HUDEP-2 (cell line): ENCODE measurements at regions not wholly inside any gene's neighbourhood (a gene's known extent, or its start where the extent isn't known, plus 50 kb on each side); places are given as distances from the start of the nearest gene placed in this dataset.

Experiments used
- DNase-seq, 76 experiments: peaks; one replicate each; lab custom pipeline; 2025; ENCODE audit not compliant: unreplicated experiment in 76 of 76; lab: John Stamatoyannopoulos, UW

DNA sequence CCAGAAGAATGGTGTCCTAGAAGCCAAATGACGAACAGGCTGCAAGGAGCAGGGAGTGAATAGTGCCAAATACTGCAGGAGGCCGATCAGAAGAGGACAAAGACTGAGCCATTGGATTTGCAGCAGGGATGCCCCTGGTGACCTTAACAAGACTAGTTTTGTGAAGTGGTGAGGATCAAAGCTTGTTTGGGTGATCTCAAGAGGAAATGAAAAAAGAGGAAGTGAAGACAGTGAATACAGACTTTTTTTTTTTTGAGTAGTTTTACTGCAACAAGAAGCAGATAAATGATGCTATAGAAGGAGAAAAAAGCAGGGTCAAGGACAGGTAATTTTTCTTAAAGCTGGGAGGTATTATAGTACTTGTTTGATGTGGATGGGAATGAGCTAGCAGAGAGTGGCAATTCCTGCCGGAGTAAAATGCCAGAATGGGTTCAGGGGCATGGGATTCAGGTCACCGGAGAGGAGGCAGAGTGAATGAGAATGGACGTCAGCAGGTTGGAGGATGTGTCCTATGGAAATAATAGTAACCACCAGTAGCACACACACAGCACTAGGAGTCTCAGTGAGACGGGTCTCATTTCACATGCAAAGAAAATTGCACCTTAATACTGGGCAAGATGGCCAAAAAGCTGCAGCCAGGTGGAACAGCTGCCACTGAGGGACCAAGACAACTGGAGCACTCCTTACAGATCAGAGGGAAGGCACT lies 345.8 kb upstream of the CCDC196 start:
- no peak for DNase-seq

DNA sequence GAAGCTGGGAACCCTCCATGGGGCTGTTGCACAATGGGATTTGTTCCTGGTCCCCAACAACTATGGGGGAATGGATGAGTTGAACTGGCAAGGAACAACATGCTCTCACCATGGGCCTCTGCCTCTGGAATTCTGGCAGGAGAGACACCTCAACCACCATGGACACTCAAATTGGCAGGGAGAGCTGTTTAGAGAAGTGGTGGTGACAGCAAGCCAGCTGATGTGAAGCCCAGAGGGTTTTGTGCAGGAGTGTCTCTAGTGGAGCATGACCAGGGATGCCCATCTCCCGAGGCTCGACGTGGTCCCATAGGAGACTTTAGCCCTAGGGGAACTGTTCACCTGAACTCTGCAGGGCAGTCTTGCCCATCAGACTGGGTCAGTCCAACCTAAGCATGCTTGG lies 345.2 kb upstream of the CCDC196 start:
- no peak for DNase-seq

DNA sequence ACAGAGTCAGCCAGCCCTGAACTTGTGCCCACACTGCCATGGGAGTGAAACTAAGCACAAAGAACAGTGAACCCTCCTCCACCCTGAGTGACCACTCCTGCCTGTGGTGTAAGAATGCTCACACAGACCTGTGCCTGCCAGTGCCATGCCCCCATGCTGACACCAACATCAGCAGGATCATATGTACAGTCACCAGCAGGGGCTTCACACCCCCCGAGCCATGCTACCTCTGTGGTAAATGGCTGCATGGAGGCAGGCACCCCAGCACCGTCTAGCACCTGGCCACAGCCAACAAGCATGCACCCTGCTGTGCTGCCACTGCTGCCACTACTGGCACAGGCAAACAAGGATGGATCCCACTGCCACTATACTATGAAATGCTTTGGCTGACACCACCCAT lies 344.4 kb upstream of the CCDC196 start:
- DNase-seq = no peak

DNA sequence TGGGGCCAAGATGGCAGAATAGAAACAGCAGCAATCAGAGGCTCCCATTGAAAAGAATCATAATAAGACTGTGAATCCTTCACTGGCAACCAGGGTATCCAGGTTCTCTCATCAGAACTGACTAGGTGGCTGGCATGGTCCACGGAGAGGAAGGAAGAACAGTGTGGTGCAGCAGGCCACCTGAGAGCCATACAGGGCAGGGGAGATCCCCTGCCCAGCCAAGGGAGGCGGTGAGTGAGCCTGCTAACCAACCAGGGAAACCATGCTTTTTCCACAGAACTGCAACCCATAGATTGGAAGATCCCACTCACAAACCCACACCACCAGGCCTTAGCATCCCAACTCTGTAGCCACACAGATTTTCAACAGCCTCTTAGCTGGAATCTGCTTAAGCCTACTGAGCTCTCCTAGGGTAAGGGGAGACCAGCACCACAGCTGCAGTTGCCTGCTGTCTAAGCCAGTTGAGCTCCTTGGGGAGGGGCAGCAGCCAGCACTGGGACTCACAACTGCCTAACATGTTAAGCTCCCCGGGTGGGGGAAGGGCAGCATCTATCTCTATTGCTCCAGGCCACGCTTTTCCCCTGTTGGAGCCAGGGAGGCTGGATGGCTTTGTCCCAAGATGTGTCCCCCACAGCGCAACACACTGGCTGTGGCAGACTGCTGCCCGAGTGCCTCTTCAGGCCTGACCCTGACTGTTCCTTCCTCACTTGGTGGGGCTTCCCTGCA lies 342.6 kb upstream of the CCDC196 start:
- no peak for DNase-seq

DNA sequence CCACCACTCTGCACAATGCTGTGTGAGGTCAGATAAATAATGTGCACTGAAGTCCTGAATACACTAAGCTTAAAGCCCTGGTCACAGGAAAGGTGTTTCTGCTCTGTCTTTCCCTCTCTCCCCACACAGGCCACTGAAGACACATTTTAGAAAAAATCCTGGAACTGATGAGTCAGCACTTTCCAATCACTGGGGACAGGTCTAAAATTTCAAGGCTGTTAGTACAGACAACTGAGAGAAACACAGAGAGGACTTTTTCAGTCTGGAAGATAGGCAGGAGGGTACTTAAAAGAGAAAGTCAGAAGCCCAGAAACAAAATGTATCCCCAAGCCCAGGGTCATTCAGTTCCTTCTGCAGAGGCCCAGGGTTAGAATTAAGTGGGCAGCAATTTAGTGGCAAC lies 333.9 kb upstream of the CCDC196 start:
- DNase-seq = no peak

DNA sequence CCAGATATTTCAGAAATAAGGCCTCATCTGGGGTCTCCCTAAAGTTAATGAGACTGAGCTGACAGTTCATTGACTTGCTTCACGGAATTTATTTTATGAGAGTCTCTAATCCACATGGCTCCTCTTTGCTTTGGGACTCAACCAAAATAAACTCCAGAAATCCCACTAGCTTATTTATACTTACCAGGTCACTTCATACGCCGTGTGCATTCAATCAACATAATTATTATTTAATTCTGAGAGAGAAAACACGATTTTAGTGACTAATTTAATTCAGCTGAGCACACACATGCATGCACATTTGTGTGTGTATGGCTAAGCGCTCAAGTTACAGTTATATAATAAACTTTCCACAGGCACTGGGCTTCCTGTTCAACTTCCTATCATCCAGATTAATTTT lies 333.4 kb upstream of the CCDC196 start:
- no peak for DNase-seq

DNA sequence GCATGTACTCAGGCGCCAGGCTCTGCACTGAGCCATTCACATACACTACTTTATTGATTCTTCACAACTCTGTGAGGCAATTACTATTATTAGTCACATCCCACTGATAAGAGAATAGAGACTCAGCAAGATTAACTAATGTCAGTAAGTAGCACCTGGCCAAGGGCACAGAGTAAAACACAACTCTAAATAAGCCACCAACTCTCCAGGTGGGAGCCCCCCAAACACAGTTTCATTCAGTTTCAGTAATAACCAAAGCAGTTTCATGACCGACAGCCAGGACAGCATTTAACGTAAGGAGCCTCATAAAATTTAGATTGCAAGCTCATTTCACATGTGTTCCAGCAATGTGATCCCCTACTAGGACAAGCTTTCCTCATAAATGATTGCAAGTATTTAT lies 323.1 kb upstream of the CCDC196 start:
- DNase-seq = no peak

DNA sequence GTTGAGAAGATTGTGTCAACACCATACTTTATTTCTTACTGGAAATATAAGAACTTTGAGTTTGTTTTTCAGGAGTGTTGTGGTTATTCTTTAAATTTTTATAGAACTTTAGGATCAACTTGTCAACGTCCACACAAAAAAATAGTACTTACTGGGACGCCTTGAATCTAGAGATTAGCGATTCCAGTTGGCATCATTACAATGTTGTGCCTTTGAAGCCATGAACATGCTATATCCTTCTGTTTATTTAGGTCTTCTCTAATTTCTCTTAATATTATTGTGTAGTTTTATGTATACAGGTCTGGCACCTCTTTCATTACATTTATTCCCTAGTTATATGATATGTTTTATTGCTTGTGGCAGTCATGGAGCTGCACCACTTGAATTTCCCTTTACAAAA lies 320.8 kb upstream of the CCDC196 start:
- DNase-seq = no peak

DNA sequence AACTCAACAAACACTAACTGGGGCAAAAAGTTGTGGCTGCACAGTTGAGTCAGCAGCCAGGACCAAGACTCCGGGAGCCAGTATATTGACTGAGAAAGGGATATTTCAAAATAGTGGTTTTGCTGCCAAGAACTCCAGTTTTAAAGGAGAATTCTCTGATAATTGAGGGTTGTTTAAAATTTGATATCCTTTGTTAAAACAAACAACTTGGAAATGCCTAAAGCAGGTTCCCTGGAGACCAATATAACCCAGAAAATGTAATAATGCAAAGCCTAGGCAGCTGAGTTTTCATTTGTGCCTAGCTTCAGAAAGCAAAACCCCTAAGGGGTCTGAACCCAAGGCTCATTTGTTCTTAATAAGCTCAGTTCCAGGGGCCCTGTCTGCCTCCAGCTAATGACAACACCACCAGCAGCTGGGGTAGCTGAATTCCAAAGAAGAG lies 311.7 kb upstream of the CCDC196 start:
- no peak for DNase-seq

DNA sequence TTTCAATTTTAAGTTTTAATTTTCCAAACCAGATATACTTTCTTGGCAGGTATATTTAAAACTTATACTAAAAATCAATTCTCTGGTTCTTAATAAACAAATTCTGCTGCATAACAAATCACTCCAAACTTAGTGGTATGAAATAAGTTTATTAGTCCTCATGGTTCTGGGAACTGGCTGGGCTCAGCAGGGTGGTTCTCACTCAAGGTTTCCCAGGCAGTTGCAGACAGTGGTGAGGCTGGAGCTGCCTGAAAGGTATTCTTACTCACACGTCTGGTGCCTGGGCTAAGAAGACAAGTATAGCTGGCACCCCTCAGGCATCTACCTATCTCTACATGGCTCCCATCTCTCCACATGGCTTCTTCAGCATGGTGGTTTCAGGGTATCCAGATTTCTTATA lies 308.2 kb upstream of the CCDC196 start:
- DNase-seq = no peak

DNA sequence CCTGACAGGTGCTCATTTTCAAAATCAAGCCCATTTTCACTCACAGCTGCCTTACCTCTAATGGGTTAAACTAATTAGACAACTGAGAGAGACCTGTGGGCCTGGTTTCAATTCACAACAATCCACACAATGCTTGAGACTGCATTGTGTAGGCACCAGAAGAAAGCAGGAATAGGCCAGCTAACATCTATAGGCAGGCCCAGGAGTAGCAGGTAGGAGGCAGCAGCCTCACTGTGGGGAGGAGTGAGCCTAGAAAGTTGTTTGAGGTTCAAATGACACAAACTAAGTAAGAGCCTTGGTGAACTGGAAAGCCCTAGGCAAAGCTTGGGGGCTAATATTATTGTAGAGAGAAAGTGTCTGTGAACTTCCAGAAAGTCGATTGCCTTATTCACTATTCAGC lies 289.5 kb upstream of the CCDC196 start:
- DNase-seq = no peak

DNA sequence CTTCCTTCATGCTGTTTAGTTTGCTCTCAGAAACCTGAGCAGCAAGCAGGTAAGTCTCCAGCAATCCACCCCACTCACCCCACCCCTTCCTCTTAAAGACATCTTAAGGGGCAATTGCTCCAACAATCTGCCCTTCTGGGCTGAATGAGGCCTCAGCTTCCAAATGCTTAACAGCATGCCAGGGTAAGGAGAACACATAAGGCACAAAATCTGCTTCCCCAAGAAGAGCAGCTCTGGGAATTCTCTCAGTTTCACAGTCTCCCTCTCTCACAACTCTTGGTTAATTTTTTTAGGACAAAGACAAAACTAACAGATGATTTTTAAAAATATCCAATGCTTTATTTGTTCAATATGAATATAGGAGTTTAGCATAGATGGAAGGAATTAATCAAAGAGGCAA lies 288.9 kb upstream of the CCDC196 start:
- DNase-seq = no peak

DNA sequence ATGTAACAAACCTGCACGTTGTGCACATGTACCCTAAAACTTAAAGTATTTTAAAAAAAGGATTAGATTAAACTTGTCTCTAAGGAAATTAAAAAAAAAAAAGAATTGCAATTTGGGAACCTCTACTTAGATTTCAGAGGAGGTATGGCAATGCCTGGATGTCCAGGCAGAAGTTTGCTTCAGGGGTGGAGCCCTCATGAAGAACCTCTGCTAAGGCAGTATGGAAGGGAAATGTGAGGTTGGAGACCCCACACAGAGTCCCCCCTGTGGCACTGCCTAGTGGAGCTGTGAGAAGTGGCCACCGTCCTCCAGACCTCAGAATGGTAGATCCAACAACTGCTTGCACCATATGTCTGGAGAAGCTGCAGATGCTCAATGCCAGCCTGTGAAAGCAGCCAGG lies 279.6 kb upstream of the CCDC196 start:
- no peak for DNase-seq

DNA sequence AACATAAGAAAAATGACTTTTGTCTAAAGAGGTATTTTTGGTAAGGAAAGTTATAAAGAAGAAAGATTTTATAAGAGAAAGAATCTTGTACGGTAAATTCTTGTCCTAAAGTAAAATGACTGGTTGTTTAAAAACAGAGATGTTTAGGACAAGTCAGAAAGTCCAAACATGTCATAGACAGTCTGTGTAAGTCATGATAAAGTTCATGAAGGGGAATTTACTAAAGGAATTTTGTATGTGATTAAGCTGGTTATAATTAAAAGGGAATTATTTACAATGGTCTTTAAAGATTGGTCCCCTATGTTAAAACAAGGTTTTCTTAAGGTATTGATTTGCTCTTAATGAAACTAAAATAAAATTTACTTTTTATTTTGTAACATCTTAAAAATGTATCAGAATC lies 269.4 kb upstream of the CCDC196 start:
- DNase-seq = no peak

DNA sequence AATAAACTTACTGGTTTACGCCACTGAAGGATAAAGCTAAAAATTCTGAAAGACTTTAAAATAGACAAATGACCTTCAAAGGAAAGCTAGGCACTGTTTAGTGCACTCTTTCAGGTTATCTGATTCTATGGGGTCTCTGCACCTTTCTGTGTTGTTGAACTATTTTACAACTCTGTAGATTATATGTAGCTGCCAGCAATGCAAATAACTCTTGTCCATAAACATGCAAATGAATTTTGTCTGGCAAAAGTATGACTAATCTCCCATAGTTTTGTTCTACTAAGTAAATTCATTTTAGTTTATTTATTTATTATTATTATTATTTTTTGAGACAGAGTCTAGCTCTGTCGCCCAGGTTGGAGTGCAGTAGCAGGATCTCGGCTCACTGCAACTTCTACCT lies 266.3 kb upstream of the CCDC196 start:
- no peak for DNase-seq

DNA sequence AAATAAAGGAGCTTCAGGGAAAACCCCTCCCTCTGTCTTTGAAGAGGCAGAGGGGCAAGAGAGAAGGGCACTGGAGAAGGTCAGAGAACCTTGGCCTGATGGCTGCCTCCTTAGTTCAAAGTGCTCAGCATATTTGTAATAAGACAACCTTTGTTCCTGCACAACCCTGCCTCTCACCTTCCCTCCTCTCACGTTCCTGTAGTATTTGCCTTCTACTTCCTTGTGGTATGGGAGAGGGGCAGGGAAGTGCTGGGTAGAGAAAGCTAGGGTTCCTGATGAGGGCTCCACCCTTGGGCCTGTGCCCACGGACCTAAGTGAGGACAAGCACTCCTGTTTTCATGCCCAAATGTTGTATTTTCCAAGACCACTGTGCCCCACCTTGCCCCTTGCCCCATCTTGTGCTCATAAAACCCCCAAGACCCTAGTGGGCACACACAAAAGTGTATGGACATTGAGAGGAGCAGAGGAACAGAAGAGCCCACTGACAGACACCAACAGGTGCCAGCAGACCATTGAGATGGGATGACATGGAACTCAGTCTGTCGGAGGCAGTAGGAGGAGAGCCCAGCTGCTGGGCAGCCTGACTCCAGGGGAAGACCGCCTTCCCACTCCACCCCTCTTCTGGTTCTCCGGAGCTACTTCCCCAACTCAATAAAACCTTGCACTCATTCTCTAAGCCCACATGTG lies 261.5 kb upstream of the CCDC196 start:
- DNase-seq = no peak

DNA sequence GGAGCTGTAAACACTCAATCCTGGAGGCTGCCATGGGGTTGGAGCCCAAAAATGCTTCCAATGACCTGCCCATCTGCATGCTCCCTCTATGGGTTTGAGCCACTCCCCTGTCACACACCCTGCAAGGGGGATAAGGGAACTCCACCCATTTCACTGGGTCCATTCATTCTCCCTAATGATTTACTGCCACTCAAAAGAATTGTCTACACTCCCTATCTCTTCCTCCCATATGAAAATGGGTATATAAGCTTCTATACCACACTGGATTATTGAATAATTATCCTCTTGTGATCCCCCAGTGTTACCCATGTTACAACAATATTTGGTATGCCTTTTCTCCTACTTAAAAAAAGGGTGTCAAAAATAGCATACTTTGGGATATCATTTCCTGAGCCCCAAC lies 260.8 kb upstream of the CCDC196 start:
- no peak for DNase-seq

DNA sequence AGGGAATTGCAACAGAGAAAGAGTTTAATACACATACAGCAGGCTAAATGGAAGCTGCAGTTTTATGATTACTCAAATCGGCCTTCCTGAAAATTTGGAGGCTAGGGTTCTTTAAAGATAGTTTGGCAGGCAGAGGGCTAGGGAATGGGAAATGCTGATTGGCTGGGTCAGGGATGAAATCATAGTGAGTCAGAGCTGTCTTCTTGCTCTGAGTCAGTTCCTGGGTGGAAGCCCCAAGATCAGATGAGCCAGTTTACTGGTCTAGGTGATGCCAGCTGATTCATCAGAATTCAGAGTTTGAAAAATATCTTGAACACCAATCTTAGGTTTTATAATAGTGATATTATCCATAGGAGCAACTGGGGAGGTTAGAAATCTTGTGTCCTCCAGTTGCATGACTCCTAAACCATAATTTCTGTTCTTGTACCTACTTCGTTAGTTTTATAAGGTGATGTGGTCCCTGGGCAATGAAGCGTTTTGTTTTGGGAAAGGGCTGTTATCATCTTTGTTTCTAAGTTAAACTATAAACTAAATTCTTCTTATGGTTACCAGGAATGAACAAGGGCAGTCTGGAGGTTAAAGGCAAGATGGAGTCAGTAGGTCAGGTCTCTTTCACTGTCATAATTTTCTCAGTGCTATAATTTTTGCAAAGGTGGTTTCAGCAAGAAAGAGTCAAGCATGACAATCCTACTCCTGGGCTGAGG lies 257.8 kb upstream of the CCDC196 start:
- no peak for DNase-seq

DNA sequence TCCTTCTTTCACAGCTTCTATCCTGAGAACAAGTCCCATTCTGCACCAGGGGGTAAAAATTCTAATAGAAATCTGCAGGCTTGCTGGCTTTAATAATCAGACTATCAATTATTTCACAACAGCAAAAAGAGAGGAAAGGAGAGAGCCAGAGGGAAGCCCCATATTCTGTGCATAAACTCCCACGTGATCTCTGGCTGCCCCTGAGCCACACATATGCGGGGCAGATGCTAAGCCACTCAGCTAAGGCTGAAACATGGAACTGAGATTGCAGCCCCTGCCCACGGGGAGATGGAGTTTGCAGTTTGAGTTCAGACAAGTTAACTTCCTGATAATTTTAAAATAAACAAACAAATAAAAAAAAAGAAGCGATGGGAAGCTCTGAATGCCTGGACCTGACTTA lies 254.4 kb upstream of the CCDC196 start:
- DNase-seq = no peak

DNA sequence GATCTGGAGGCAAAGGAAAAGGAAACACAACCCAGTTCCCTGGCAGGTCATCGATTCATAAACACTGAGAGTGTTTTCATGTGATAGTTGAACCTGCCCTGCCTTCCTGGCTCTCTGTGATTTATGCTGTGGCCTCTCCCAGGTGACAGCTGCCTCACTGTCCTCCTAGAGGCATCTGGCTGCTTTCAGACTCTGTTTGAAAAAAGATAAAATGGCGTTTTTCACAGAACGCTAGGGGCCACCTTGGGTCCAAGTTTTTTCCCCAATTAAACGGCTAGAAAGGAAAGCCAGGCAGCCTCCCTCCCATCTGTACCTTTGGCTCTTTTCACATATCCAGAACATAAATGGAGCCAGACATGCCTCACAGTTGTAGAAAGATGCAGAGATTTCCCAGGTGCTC lies 252.6 kb upstream of the CCDC196 start:
- no peak for DNase-seq

DNA sequence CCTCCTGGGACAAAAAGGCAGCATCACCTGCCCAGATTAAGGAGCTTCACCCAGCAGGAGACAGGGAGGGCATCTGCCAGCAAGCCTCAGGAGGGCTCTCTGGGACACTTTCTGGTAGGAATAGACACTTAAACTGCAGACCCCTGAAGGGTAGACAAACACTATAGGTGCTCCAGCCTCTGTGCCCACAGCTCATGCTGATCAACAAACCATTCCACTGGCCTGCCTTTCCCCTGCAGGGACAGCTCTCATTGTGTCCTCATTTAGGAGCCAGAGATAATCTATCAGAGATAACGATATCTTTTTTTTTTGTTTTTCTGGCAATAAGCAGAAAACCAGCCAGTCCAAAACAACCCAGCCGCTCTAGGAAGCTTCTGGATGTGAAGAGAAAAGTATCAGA lies 251.8 kb upstream of the CCDC196 start:
- no peak for DNase-seq
